ENCODE measurements at regions not wholly inside any gene's neighbourhood (a gene's known extent, or its start where the extent isn't known, plus 50 kb on each side); places are given as distances from the start of the nearest gene placed in this dataset.

DNA sequence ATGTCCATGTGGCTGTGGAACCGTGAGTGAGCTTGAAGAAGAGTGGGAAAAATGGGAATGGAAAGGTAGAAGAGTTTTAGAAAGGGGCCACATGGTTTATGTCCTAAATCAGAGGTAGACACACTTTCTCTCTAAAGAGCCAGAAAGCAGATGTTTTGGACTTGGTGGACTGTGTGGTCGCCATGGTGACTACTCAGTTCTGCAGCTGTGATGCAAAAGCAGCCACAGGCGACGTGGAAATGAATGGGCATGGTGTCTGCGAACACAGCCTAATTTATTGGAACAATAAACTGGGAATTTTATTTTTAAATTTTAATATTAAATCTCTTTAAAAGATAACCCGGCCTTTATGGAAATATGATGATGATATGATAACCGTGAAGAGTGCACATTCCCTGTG lies 386.0 kb upstream of the FAT1 start:
- no peak overlapping the region for H3K4me3 ChIP-seq (replicated peaks; ENCODE audit: insufficient read depth, low read length)
- TF ChIP-seq, protein P1, sequence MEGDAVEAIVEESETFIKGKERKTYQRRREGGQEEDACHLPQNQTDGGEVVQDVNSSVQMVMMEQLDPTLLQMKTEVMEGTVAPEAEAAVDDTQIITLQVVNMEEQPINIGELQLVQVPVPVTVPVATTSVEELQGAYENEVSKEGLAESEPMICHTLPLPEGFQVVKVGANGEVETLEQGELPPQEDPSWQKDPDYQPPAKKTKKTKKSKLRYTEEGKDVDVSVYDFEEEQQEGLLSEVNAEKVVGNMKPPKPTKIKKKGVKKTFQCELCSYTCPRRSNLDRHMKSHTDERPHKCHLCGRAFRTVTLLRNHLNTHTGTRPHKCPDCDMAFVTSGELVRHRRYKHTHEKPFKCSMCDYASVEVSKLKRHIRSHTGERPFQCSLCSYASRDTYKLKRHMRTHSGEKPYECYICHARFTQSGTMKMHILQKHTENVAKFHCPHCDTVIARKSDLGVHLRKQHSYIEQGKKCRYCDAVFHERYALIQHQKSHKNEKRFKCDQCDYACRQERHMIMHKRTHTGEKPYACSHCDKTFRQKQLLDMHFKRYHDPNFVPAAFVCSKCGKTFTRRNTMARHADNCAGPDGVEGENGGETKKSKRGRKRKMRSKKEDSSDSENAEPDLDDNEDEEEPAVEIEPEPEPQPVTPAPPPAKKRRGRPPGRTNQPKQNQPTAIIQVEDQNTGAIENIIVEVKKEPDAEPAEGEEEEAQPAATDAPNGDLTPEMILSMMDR (IDR thresholded peaks at IDR 0.05; ENCODE audit: insufficient read depth, low read length) = no peak
- TF ChIP-seq POLR2AphosphoS5 (IDR thresholded peaks at IDR 0.05; ENCODE audit: low read depth) (no peak), SPI1 (IDR thresholded peaks at IDR 0.05; ENCODE audit: borderline replicate concordance, low read depth) (no peak), GABPA (IDR thresholded peaks at IDR 0.05; ENCODE audit: low read depth) (no peak)
- TF ChIP-seq, protein P2, sequence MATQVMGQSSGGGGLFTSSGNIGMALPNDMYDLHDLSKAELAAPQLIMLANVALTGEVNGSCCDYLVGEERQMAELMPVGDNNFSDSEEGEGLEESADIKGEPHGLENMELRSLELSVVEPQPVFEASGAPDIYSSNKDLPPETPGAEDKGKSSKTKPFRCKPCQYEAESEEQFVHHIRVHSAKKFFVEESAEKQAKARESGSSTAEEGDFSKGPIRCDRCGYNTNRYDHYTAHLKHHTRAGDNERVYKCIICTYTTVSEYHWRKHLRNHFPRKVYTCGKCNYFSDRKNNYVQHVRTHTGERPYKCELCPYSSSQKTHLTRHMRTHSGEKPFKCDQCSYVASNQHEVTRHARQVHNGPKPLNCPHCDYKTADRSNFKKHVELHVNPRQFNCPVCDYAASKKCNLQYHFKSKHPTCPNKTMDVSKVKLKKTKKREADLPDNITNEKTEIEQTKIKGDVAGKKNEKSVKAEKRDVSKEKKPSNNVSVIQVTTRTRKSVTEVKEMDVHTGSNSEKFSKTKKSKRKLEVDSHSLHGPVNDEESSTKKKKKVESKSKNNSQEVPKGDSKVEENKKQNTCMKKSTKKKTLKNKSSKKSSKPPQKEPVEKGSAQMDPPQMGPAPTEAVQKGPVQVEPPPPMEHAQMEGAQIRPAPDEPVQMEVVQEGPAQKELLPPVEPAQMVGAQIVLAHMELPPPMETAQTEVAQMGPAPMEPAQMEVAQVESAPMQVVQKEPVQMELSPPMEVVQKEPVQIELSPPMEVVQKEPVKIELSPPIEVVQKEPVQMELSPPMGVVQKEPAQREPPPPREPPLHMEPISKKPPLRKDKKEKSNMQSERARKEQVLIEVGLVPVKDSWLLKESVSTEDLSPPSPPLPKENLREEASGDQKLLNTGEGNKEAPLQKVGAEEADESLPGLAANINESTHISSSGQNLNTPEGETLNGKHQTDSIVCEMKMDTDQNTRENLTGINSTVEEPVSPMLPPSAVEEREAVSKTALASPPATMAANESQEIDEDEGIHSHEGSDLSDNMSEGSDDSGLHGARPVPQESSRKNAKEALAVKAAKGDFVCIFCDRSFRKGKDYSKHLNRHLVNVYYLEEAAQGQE (IDR thresholded peaks at IDR 0.05; ENCODE audit: insufficient replicate concordance, low read depth) = no peak
- H3K27me3 ChIP-seq (ENCODE audit: insufficient read depth, poor library complexity, severe bottlenecking) = no peaks in the 10 kb centered on the region
- no peak overlapping the region for H3K27ac ChIP-seq (replicated peaks)
- DNase-seq (ENCODE audit: low read depth in 1 of 2, low spot score in 1 of 2) = no peak

DNA sequence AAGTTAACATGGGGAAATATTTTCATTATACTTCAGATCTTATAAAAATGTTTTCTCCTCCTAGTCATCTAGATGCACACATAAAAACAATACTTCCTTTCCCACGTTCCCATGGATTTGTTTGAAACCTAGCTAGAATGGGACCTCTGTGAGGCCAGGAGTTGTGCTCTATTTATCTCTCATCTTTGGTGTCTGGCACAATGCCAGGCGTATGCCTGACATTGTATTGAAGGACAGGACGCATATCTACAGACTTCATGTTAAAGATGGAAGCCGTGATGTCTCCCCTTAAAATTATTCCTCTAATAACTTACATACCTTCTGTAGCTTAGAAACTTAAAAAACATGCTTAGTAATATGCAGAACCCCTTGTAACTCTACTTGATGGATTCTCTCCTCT lies 394.5 kb upstream of the FAT1 start:
- no peak for DNase-seq (ENCODE audit: low read depth in 1 of 2, low spot score in 1 of 2)
- TF ChIP-seq, protein P1 (IDR thresholded peaks at IDR 0.05; ENCODE audit: insufficient read depth, low read length) = no peak
- TF ChIP-seq SPI1 (IDR thresholded peaks at IDR 0.05; ENCODE audit: borderline replicate concordance, low read depth) (no peak), GABPA (IDR thresholded peaks at IDR 0.05; ENCODE audit: low read depth) (no peak), POLR2AphosphoS5 (IDR thresholded peaks at IDR 0.05; ENCODE audit: low read depth) (no peak)
- TF ChIP-seq, protein P2 (IDR thresholded peaks at IDR 0.05; ENCODE audit: insufficient replicate concordance, low read depth) = no peak
- H3K27me3 ChIP-seq (ENCODE audit: insufficient read depth, poor library complexity, severe bottlenecking) = no peaks in the 10 kb centered on the region
- H3K27ac ChIP-seq (replicated peaks) = no peak overlapping the region
- no peak overlapping the region for H3K4me3 ChIP-seq (replicated peaks; ENCODE audit: insufficient read depth, low read length)

DNA sequence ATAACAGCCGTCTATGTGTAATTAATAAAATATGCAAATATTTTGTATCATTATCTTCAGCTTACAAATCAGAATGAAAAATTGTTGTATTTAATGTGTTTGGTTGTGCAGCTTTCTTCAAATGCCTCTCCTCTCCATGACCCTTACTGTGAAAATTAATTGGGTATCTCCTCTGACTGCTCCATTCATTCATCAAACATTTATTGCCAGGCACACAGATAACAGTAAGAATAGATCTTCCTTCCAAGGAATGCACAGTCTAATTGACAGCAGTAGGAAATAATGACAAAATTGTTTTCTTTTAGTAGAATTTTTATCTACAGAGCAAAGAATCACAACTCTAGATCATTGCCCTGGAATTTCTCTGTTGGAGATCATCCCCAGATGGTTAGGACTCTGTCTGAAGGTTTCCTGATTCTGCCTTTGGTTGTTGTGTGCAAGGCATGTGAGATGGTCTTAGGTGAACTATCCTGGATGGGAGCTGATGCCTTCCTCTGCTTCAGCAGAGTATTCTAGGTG lies 395.0 kb upstream of the FAT1 start:
- Histone ChIP-seq H3K4me3 (replicated peaks; ENCODE audit: insufficient read depth, low read length) (no peak overlapping the region), H3K27ac (replicated peaks) (no peak overlapping the region), H3K27me3 (ENCODE audit: insufficient read depth, poor library complexity, severe bottlenecking) (no peaks in the 10 kb centered on the region)
- no peak for TF ChIP-seq POLR2AphosphoS5 (IDR thresholded peaks at IDR 0.05; ENCODE audit: low read depth)
- TF ChIP-seq SPI1 (IDR thresholded peaks at IDR 0.05; ENCODE audit: borderline replicate concordance, low read depth) = no peak
- no peak for TF ChIP-seq GABPA (IDR thresholded peaks at IDR 0.05; ENCODE audit: low read depth)
- TF ChIP-seq, protein P1 (IDR thresholded peaks at IDR 0.05; ENCODE audit: insufficient read depth, low read length) = no peak
- TF ChIP-seq, protein P2 (IDR thresholded peaks at IDR 0.05; ENCODE audit: insufficient replicate concordance, low read depth) = no peak
- no peak for DNase-seq (ENCODE audit: low read depth in 1 of 2, low spot score in 1 of 2)
